ENCODE measurements at regions not wholly inside any gene's neighbourhood (a gene's known extent, or its start where the extent isn't known, plus 50 kb on each side); places are given as distances from the start of the nearest gene placed in this dataset.

DNA sequence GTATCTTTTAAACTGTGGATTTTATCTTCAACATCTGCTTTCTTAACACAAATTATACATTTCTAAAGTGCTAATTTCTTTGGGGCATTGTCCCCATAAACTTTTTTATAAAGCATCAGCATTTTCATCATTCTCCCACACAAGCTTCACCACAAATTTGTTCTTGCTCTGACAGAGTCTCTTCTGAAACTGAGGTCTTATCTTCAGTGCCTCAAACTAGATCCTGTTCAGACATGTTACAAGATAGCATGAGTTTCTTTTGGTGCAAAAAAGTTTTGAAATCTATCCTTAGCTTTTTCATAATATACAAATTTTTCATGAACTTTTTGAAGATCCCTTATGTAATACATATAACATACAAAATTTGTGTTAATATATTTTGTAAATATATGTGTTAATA, 346.6 kb downstream of the IPMK start:
- intact Hi-C loops (cut with micrococcal nuclease; ENCODE audit: unreplicated experiment): no loop called here
- Histone ChIP-seq H3K27ac (ENCODE audit: low read depth, low read length, poor library complexity, severe bottlenecking) (no peak overlapping the region), H3K9me3 (ENCODE audit: low read depth, low read length, poor library complexity, severe bottlenecking) (no peaks in the 10 kb centered on the region), H3K36me3 (ENCODE audit: insufficient read depth, low read length, poor library complexity, severe bottlenecking) (no peaks in the 10 kb centered on the region), H3K27me3 (replicated peaks; ENCODE audit: insufficient read depth, low read depth, low read length, poor library complexity) (no peaks in the 10 kb centered on the region), H3K4me3 (ENCODE audit: low read depth, low read length, poor library complexity, severe bottlenecking) (no peak overlapping the region), H3K4me1 (ENCODE audit: insufficient read depth, low read length, poor library complexity, severe bottlenecking) (no peaks in the 10 kb centered on the region)
- no TSS peak for BruUV-seq (replicated peaks)
- CTCF ChIA-PET: no interaction called here
- no peak for TF ChIP-seq EZH2 (IDR thresholded peaks at IDR 0.05; ENCODE audit: borderline replicate concordance, low read depth, low read length, poor library complexity, severe bottlenecking)
- TF ChIP-seq, protein P1, sequence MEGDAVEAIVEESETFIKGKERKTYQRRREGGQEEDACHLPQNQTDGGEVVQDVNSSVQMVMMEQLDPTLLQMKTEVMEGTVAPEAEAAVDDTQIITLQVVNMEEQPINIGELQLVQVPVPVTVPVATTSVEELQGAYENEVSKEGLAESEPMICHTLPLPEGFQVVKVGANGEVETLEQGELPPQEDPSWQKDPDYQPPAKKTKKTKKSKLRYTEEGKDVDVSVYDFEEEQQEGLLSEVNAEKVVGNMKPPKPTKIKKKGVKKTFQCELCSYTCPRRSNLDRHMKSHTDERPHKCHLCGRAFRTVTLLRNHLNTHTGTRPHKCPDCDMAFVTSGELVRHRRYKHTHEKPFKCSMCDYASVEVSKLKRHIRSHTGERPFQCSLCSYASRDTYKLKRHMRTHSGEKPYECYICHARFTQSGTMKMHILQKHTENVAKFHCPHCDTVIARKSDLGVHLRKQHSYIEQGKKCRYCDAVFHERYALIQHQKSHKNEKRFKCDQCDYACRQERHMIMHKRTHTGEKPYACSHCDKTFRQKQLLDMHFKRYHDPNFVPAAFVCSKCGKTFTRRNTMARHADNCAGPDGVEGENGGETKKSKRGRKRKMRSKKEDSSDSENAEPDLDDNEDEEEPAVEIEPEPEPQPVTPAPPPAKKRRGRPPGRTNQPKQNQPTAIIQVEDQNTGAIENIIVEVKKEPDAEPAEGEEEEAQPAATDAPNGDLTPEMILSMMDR (conservative IDR thresholded peaks at IDR 0.05; ENCODE audit: low read depth, low read length): no peak
- no peak for DNase-seq (ENCODE audit: low spot score)
- POLR2A ChIA-PET (ENCODE audit: low non-redundant PET): no interaction called here

DNA sequence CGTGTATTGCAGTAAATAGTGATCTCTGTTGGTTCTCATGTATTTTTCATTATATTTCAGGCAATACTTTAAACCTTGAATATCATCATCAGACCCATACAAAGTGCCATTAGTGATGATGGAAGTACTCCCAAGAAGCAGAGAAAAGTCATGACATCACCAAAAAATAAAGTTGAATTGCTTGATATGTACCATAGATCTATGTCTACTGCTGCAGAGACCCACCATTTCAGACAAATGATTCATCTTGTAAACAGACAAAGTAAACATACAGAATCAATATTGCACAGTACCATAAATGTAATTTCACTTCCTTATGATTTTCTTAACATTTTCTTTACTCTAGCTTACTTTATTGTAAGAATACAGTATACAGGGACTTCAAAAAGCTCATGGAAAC, 347.8 kb downstream of the IPMK start:
- BruUV-seq (replicated peaks): no TSS peak
- POLR2A ChIA-PET (ENCODE audit: low non-redundant PET): no interaction called here

DNA sequence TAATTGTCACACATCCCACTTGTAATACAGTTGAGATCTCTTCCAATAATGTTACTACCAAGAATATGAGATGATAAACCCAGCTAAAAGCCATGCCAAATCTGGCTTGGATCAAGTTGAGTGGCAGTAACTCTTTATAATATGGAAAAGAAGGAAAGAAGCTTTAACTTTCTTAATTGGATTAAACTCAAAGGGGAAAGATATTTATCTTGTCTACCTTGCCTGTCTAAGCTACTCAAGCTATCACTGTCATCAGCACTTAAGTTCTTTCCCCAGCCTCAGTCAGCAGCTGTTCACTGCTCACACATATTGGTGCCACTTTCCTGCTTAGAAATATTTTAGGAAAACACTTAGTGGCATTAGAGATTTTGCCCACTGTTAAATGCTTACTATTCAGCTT, 350.7 kb downstream of the IPMK start:
- H3K36me3 ChIP-seq (ENCODE audit: insufficient read depth, low read length, poor library complexity, severe bottlenecking): no peaks in the 10 kb centered on the region
- ChIA-PET CTCF (no interaction called here), POLR2A (ENCODE audit: low non-redundant PET) (no interaction called here)
- H3K4me3 ChIP-seq (ENCODE audit: low read depth, low read length, poor library complexity, severe bottlenecking): no peak overlapping the region
- H3K9me3 ChIP-seq (ENCODE audit: low read depth, low read length, poor library complexity, severe bottlenecking): no peaks in the 10 kb centered on the region
- no peaks in the 10 kb centered on the region for H3K27me3 ChIP-seq (replicated peaks; ENCODE audit: insufficient read depth, low read depth, low read length, poor library complexity)
- intact Hi-C loops (cut with micrococcal nuclease; ENCODE audit: unreplicated experiment): no loop called here
- no peaks in the 10 kb centered on the region for H3K4me1 ChIP-seq (ENCODE audit: insufficient read depth, low read length, poor library complexity, severe bottlenecking)
- DNase-seq (ENCODE audit: low spot score): peak; percentile 12
- TF ChIP-seq EZH2 (IDR thresholded peaks at IDR 0.05; ENCODE audit: borderline replicate concordance, low read depth, low read length, poor library complexity, severe bottlenecking): no peak
- TF ChIP-seq, protein P1 (conservative IDR thresholded peaks at IDR 0.05; ENCODE audit: low read depth, low read length): no peak
- no peak overlapping the region for H3K27ac ChIP-seq (ENCODE audit: low read depth, low read length, poor library complexity, severe bottlenecking)
- BruUV-seq (replicated peaks): no TSS peak

More for the DNA sequence above, 347.8 kb downstream of the IPMK start:
- TF ChIP-seq EZH2 (IDR thresholded peaks at IDR 0.05; ENCODE audit: borderline replicate concordance, low read depth, low read length, poor library complexity, severe bottlenecking): no peak
- TF ChIP-seq, protein P1 (conservative IDR thresholded peaks at IDR 0.05; ENCODE audit: low read depth, low read length): no peak
- no peak overlapping the region for H3K27ac ChIP-seq (ENCODE audit: low read depth, low read length, poor library complexity, severe bottlenecking)
- H3K27me3 ChIP-seq (replicated peaks; ENCODE audit: insufficient read depth, low read depth, low read length, poor library complexity): no peaks in the 10 kb centered on the region
- no peak for DNase-seq (ENCODE audit: low spot score)
- H3K4me1 ChIP-seq (ENCODE audit: insufficient read depth, low read length, poor library complexity, severe bottlenecking): no peaks in the 10 kb centered on the region
- CTCF ChIA-PET: no interaction called here
- H3K36me3 ChIP-seq (ENCODE audit: insufficient read depth, low read length, poor library complexity, severe bottlenecking): no peaks in the 10 kb centered on the region
- H3K4me3 ChIP-seq (ENCODE audit: low read depth, low read length, poor library complexity, severe bottlenecking): no peak overlapping the region
- intact Hi-C loops (cut with micrococcal nuclease; ENCODE audit: unreplicated experiment): no loop called here
- no peaks in the 10 kb centered on the region for H3K9me3 ChIP-seq (ENCODE audit: low read depth, low read length, poor library complexity, severe bottlenecking)
